ENCODE measurements at regions not wholly inside any gene's neighbourhood (a gene's known extent, or its start where the extent isn't known, plus 50 kb on each side); places are given as distances from the start of the nearest gene placed in this dataset.

GRCh38 chr18:10349561-10349960 lies 104.9 kb upstream of the APCDD1 start:
- Histone ChIP-seq H3K36me3 (replicated peaks) (no peaks in the 10 kb centered on the region), H3K27me3 (replicated peaks) (no peaks in the 10 kb centered on the region), H3K4me3 (ENCODE audit: low read depth, low read length) (no peak overlapping the region), H3K27ac (no peak overlapping the region)
- in situ Hi-C loops (cut with HindIII; ENCODE audit: low pct_ligation_motif_present, low sequenced_read_pairs) = no loop called here
- no peak for DNase-seq
- TF ChIP-seq CTCF (IDR thresholded peaks at IDR 0.05; ENCODE audit: low read depth, low read length, missing control alignments) = no peak

- TF ChIP-seq CTCF (IDR thresholded peaks at IDR 0.05; ENCODE audit: low read depth, low read length, missing control alignments) = no peak
- no peaks in the 10 kb centered on the region for H3K27me3 ChIP-seq (replicated peaks)
- in situ Hi-C loops (cut with HindIII; ENCODE audit: low pct_ligation_motif_present, low sequenced_read_pairs) = no loop called here
- no peak overlapping the region for H3K4me3 ChIP-seq (ENCODE audit: low read depth, low read length)
- H3K36me3 ChIP-seq (replicated peaks) = no peaks in the 10 kb centered on the region
- no peak for DNase-seq
- no peak overlapping the region for H3K27ac ChIP-seq
These were observed 103.8 kb upstream of the APCDD1 start for GRCh38 chr18:10350661-10351060.

- no peaks in the 10 kb centered on the region for H3K27me3 ChIP-seq (replicated peaks)
- H3K4me3 ChIP-seq (ENCODE audit: low read depth, low read length) = no peak overlapping the region
- no peaks in the 10 kb centered on the region for H3K36me3 ChIP-seq (replicated peaks)
- H3K27ac ChIP-seq = no peak overlapping the region
- TF ChIP-seq CTCF (IDR thresholded peaks at IDR 0.05; ENCODE audit: low read depth, low read length, missing control alignments) = no peak
- in situ Hi-C loops (cut with HindIII; ENCODE audit: low pct_ligation_motif_present, low sequenced_read_pairs) = no loop called here
- DNase-seq = no peak
These were observed 103.1 kb upstream of the APCDD1 start for GRCh38 chr18:10351219-10351818.

- no peak overlapping the region for H3K4me3 ChIP-seq (ENCODE audit: low read depth, low read length)
- no peak overlapping the region for H3K27ac ChIP-seq
- no peaks in the 10 kb centered on the region for H3K36me3 ChIP-seq (replicated peaks)
- no peak for TF ChIP-seq CTCF (IDR thresholded peaks at IDR 0.05; ENCODE audit: low read depth, low read length, missing control alignments)
- DNase-seq = no peak
- H3K27me3 ChIP-seq (replicated peaks) = no peaks in the 10 kb centered on the region
- in situ Hi-C loops (cut with HindIII; ENCODE audit: low pct_ligation_motif_present, low sequenced_read_pairs) = no loop called here
These were observed 102.6 kb upstream of the APCDD1 start for GRCh38 chr18:10351858-10352257.

GRCh38 chr18:10352671-10353070 lies 101.8 kb upstream of the APCDD1 start:
- no peak overlapping the region for H3K4me3 ChIP-seq (ENCODE audit: low read depth, low read length)
- DNase-seq = no peak
- in situ Hi-C loops (cut with HindIII; ENCODE audit: low pct_ligation_motif_present, low sequenced_read_pairs) = no loop called here
- no peaks in the 10 kb centered on the region for H3K36me3 ChIP-seq (replicated peaks)
- H3K27ac ChIP-seq = no peak overlapping the region
- H3K27me3 ChIP-seq (replicated peaks) = no peaks in the 10 kb centered on the region
- no peak for TF ChIP-seq CTCF (IDR thresholded peaks at IDR 0.05; ENCODE audit: low read depth, low read length, missing control alignments)

GRCh38 chr18:10353791-10354190 lies 100.6 kb upstream of the APCDD1 start:
- Histone ChIP-seq H3K27me3 (replicated peaks) (no peaks in the 10 kb centered on the region), H3K4me3 (ENCODE audit: low read depth, low read length) (no peak overlapping the region), H3K27ac (no peak overlapping the region), H3K36me3 (replicated peaks) (no peaks in the 10 kb centered on the region)
- peak; percentile 68 for DNase-seq
- in situ Hi-C loops (cut with HindIII; ENCODE audit: low pct_ligation_motif_present, low sequenced_read_pairs) = no loop called here
- no peak for TF ChIP-seq CTCF (IDR thresholded peaks at IDR 0.05; ENCODE audit: low read depth, low read length, missing control alignments)

All from brain microvascular endothelial cell (primary cell).